GM23338 (cell line): ENCODE measurements at regions not wholly inside any gene's neighbourhood (a gene's known extent, or its start where the extent isn't known, plus 50 kb on each side); places are given as distances from the start of the nearest gene placed in this dataset.

Experiments
- ATAC-seq: fragments of 200-7000 bp; cut with Tn5 transposase; 3 replicates; pipeline ENCODE4 v1.9.1; 2020
- DNase-seq: peaks from one replicate; pipeline ENCODE4 v3.0.0-alpha.2; 2015; ENCODE audit warnings: low spot score
- H2AFZ ChIP-seq: fragments of 200-600 bp; sonication (generic); 2 replicates; pipeline ENCODE4 v1.8.0; 2016; ENCODE audit warnings: antibody characterized with exemption, mild to moderate bottlenecking, moderate library complexity
- H3F3A ChIP-seq: fragments of 200-600 bp; sonication (generic); replicated peaks from 2 replicates; pipeline ENCODE4 v1.8.0; 2017; ENCODE audit warnings: antibody characterized with exemption, mixed run types, low read depth
- H3K27ac ChIP-seq: fragments of 200-600 bp; sonication (generic); 2 replicates; pipeline ENCODE4 v1.6.1; 2016; ENCODE audit warnings: low read depth
- H3K27me3 ChIP-seq: fragments of 200-600 bp; sonication (generic); 2 replicates; pipeline ENCODE4 v1.8.0; 2016; ENCODE audit warnings: mild to moderate bottlenecking, mixed run types, moderate library complexity; ENCODE audit not compliant: insufficient read depth
- H3K36me3 ChIP-seq: fragments of 200-600 bp; sonication (generic); 2 replicates; pipeline ENCODE4 v1.8.0; 2016; ENCODE audit warnings: mild to moderate bottlenecking; ENCODE audit not compliant: insufficient read depth
- H3K4me1 ChIP-seq: fragments of 200-600 bp; sonication (generic); 2 replicates; pipeline ENCODE4 v1.8.0; 2016; ENCODE audit warnings: mild to moderate bottlenecking, moderate library complexity; ENCODE audit not compliant: insufficient read depth
- H3K4me2 ChIP-seq: fragments of 200-600 bp; sonication (generic); 2 replicates; pipeline ENCODE4 v1.7.1; 2017; ENCODE audit warnings: mixed run types
- H3K4me3 ChIP-seq: fragments of 200-600 bp; sonication (generic); 2 replicates; pipeline ENCODE4 v1.6.1; 2016; ENCODE audit warnings: mixed run types
- H3K79me2 ChIP-seq: fragments of 200-600 bp; sonication (generic); replicated peaks from 2 replicates; pipeline ENCODE4 v1.8.0; 2017; ENCODE audit warnings: mild to moderate bottlenecking; ENCODE audit not compliant: insufficient read depth
- H3K9me2 ChIP-seq: fragments of 200-600 bp; sonication (generic); 2 replicates; pipeline ENCODE4 v1.8.0; 2017; ENCODE audit not compliant: insufficient read depth
- H4K20me1 ChIP-seq: fragments of 200-600 bp; sonication (generic); replicated peaks from 2 replicates; pipeline ENCODE4 v1.8.0; 2017; ENCODE audit warnings: mild to moderate bottlenecking; ENCODE audit not compliant: insufficient read depth
- H3K27ac Mint-ChIP-seq: 2 replicates; pipeline ENCODE4 v1.8.0; 2020; ENCODE audit warnings: inconsistent platforms, mild to moderate bottlenecking, moderate library complexity, mixed read lengths
- H3K27me3 Mint-ChIP-seq: 3 replicates; pipeline ENCODE4 v1.8.0; 2022; ENCODE audit warnings: low read depth, mild to moderate bottlenecking, moderate library complexity, mixed read lengths, inconsistent platforms; ENCODE audit not compliant: insufficient read depth, poor library complexity
- H3K36me3 Mint-ChIP-seq: 3 replicates; pipeline ENCODE4 v1.8.0; 2021; ENCODE audit warnings: low read depth, mild to moderate bottlenecking, inconsistent platforms, moderate library complexity, mixed read lengths
- H3K4me1 Mint-ChIP-seq: 3 replicates; pipeline ENCODE4 v1.8.0; 2020; ENCODE audit warnings: mild to moderate bottlenecking, inconsistent platforms, mixed read lengths
- H3K4me3 Mint-ChIP-seq: 3 replicates; pipeline ENCODE4 v1.8.0; 2021; ENCODE audit warnings: moderate library complexity, mild to moderate bottlenecking, inconsistent platforms, mixed read lengths
- H3K9me3 Mint-ChIP-seq: 3 replicates; pipeline ENCODE4 v1.8.0; 2020; ENCODE audit warnings: moderate library complexity, mild to moderate bottlenecking, inconsistent platforms, mixed read lengths
- CREB1 ChIP-seq: fragments of 250-450 bp; sonication (Bioruptor Pico); IDR thresholded peaks from 2 replicates; pipeline ENCODE4 v1.5.0; 2020; ENCODE audit warnings: low read depth, mild to moderate bottlenecking, moderate library complexity
- CTCF ChIP-seq, 2 experiments: fragments of 200-600 bp in 1 of 2; sonication (generic) in 1 of 2; conservative IDR thresholded peaks; 2 replicates each; pipeline versions ENCODE4 v1.5.1 to v1.6.1; 2016 to 2017; ENCODE audit warnings: antibody characterized with exemption in 2 of 2, low read depth in 2 of 2, mild to moderate bottlenecking in 2 of 2, moderate library complexity in 1 of 2
- EZH2 ChIP-seq: fragments of 200-600 bp; sonication (generic); IDR thresholded peaks from one replicate; pipeline ENCODE4 v1.8.0; 2017; ENCODE audit warnings: antibody characterized with exemption, mild to moderate bottlenecking, low read depth; ENCODE audit not compliant: unreplicated experiment
- EZH2phosphoT487 ChIP-seq: fragments of 200-600 bp; sonication (generic); IDR thresholded peaks from one replicate; pipeline ENCODE4 v1.8.1; 2018; ENCODE audit warnings: antibody characterized with exemption; ENCODE audit not compliant: unreplicated experiment
- JUNB ChIP-seq: IDR thresholded peaks from one replicate; pipeline ENCODE4 v1.6.1; 2016; ENCODE audit warnings: antibody characterized with exemption; ENCODE audit not compliant: unreplicated experiment
- NANOG ChIP-seq: IDR thresholded peaks from 2 replicates; pipeline ENCODE4 v1.6.1; 2016; ENCODE audit warnings: antibody characterized with exemption, borderline replicate concordance
- POLR2AphosphoS5 ChIP-seq: IDR thresholded peaks from 2 replicates; pipeline ENCODE4 v1.6.1; 2016; ENCODE audit warnings: antibody characterized with exemption, low read depth
- REST ChIP-seq: IDR thresholded peaks from one replicate; pipeline ENCODE4 v1.6.1; 2018; ENCODE audit warnings: antibody characterized with exemption; ENCODE audit not compliant: unreplicated experiment
- STAT1 ChIP-seq: IDR thresholded peaks from one replicate; pipeline ENCODE4 v1.6.1; 2016; ENCODE audit warnings: antibody characterized with exemption; ENCODE audit not compliant: unreplicated experiment
- ZNF114 ChIP-seq: fragments of 250-450 bp; sonication (Bioruptor Pico); IDR thresholded peaks from 2 replicates; pipeline ENCODE4 v1.5.0; 2020; ENCODE audit warnings: mild to moderate bottlenecking, moderate library complexity
- ZNF331 ChIP-seq: fragments of 250-450 bp; sonication (Bioruptor Pico); IDR thresholded peaks from 2 replicates; pipeline ENCODE4 v1.5.0; 2020; ENCODE audit warnings: low read depth, mild to moderate bottlenecking, moderate library complexity
- ZNF462 ChIP-seq: fragments of 250-450 bp; sonication (Bioruptor Pico); IDR thresholded peaks from 2 replicates; pipeline ENCODE4 v1.5.0; 2020; ENCODE audit warnings: mild to moderate bottlenecking, moderate library complexity
- TF ChIP-seq, protein P1 (sequence below): IDR thresholded peaks from 2 replicates; pipeline ENCODE4 v1.6.1; 2016; ENCODE audit warnings: antibody characterized with exemption

DNA sequence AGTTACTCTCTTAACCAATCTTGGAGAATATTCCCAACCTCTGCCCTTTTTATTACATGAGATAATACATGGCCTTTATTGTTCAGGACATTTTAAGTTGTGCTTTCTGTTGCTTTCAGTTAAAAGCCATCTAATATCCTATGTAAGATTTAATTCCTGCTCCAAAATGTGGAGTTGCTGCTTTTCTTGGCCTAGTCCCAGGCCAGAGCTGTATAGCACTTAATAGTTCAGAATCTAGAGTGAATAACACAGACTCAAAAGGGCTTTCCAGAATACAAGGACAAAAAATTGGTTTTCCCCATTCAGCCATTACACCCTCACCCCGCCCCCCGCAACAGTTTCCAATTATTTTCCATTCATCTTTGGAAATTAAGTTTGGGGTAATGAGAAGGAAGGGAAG, 144.3 kb upstream of the SMAD1 start:
- no peak overlapping the region for H3K27ac Mint-ChIP-seq
- no peaks in the 10 kb centered on the region for H3K27me3 Mint-ChIP-seq
- Histone ChIP-seq H3K4me1 (no peaks in the 10 kb centered on the region; the same call in 1 of the 2 replicates), H3K36me3 (no peaks in the 10 kb centered on the region), H3K4me3 (no peak overlapping the region), H3K27ac (no peak overlapping the region), H3K4me2 (no peak overlapping the region), H4K20me1 (no peaks in the 10 kb centered on the region), H3K79me2 (no peaks in the 10 kb centered on the region), H2AFZ (no peak overlapping the region; the same call in 1 of the 2 replicates), H3F3A (no peaks in the 10 kb centered on the region), H3K27me3 (no peaks in the 10 kb centered on the region), H3K9me2 (no peaks in the 10 kb centered on the region; the same call in none of the 2 replicates)
- H3K4me3 Mint-ChIP-seq = no peak overlapping the region
- no peak for TF ChIP-seq EZH2phosphoT487
- TF ChIP-seq CTCF (conservative IDR thresholded peaks at IDR 0.05; ENCODE audit: low read depth in 2 of 2) = no peak
- no peak for TF ChIP-seq ZNF462 (CRISPR knock-in tag)
- TF ChIP-seq POLR2AphosphoS5 = no peak
- no peak for TF ChIP-seq JUNB
- TF ChIP-seq ZNF114 (CRISPR knock-in tag) = no peak
- no peak for TF ChIP-seq CREB1 (CRISPR knock-in tag)
- no peak for TF ChIP-seq EZH2
- TF ChIP-seq STAT1 = no peak
- TF ChIP-seq ZNF331 (CRISPR knock-in tag) = no peak
- TF ChIP-seq REST = no peak
- TF ChIP-seq NANOG = no peak
- TF ChIP-seq, protein P1, sequence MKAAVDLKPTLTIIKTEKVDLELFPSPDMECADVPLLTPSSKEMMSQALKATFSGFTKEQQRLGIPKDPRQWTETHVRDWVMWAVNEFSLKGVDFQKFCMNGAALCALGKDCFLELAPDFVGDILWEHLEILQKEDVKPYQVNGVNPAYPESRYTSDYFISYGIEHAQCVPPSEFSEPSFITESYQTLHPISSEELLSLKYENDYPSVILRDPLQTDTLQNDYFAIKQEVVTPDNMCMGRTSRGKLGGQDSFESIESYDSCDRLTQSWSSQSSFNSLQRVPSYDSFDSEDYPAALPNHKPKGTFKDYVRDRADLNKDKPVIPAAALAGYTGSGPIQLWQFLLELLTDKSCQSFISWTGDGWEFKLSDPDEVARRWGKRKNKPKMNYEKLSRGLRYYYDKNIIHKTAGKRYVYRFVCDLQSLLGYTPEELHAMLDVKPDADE = no peak
- H3K36me3 Mint-ChIP-seq = no peaks in the 10 kb centered on the region
- no peaks in the 10 kb centered on the region; the same call in 2 of the 3 replicates for H3K9me3 Mint-ChIP-seq
- peaks cover 7% of the 10 kb centered on the region for H3K4me1 Mint-ChIP-seq
- ATAC-seq = no peak
- no peak for DNase-seq
